Esophagus squamous epithelium (tissue), 4 donors: ENCODE measurements at regions not wholly inside any gene's neighbourhood (a gene's known extent, or its start where the extent isn't known, plus 50 kb on each side); places are given as distances from the start of the nearest gene placed in this dataset.

Source experiments
- CTCF ChIP-seq, 6 experiments: fragments of 450-650 bp in 4 of 6; fragments of 200-600 bp in 2 of 6; sonication (generic) in 2 of 6; IDR thresholded peaks; one replicate each; pipeline ENCODE4 v1.5.1; 2016 to 2019; ENCODE audit warnings: antibody characterized with exemption in 6 of 6, mild to moderate bottlenecking in 4 of 6, moderate library complexity in 4 of 6
- POLR2A ChIP-seq, 4 donors: fragments of 450-650 bp; IDR thresholded peaks; one replicate each; pipeline ENCODE4 v1.6.1; 2017; ENCODE audit warnings: antibody characterized with exemption in 4 of 4, mild to moderate bottlenecking in 4 of 4, moderate library complexity in 3 of 4

GRCh38 chr1:229195246-229195645 is 75.7 kb upstream of the RAB4A start:
- TF ChIP-seq CTCF (IDR thresholded peaks at IDR 0.05) (no peak), POLR2A (IDR thresholded peaks at IDR 0.05) (no peak)
